ENCODE measurements at regions not wholly inside any gene's neighbourhood (a gene's known extent, or its start where the extent isn't known, plus 50 kb on each side); places are given as distances from the start of the nearest gene placed in this dataset.

DNA sequence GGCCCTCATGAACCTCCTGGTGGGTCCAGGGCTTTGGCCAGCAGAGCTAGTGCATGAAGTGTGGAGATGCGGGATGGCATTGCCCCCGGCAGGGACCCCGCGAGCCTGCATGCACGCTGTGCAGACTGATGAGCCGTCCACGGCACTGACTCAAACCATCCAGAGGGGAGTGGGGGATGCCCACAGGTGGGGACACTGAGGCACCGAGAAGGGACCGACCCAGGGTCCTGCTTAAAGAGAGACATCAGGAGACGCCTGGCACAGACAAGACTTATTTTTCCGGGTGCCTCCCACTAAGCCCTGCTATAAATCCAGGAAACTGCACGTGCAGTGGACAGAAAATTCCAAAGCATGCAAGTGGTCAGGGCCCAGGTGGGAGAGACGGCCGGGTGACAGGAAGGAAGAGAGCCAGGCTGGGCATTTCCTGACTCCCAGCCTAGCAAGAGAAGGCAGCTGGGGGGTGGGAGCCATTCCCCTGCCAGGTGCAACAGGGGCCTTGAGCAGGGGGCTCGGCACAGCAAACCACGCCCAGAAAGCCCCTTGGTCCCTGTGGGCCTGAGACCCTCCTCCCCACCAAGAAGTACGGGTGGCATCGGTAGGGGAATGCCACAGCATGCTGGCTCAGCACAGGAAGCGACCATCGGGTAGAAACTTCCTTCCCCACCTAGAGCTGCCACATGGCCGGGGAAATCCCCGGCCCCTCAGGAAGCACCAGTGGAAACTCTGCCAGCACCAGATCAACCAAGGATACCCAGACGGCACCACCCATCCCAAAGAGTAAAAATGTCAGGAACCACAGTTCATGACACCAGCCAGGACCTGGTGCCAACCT is 91.5 kb downstream of the FOXL3 start:
- Histone ChIP-seq H3K4me2 (ENCODE audit: insufficient read depth, low read length) (no peak overlapping the region), H3K27ac (ENCODE audit: low read length) (no peak overlapping the region), H3K36me3 (ENCODE audit: insufficient read depth, low read length) (no peaks in the 10 kb centered on the region), H3K79me2 (ENCODE audit: insufficient read depth, low read length) (no peaks in the 10 kb centered on the region), H4K20me1 (ENCODE audit: insufficient read depth, low read length) (no peaks in the 10 kb centered on the region), H3K4me1 (ENCODE audit: insufficient read depth, low read length) (no peaks in the 10 kb centered on the region), H2AFZ (ENCODE audit: low read depth, low read length) (no peak overlapping the region), H3K9me3 (ENCODE audit: insufficient read depth, low read length, severe bottlenecking) (peaks cover 11% of the 10 kb centered on the region), H3K27me3 (ENCODE audit: insufficient read depth, low read length, poor library complexity) (no peaks in the 10 kb centered on the region), H3K9ac (ENCODE audit: low read depth, low read length) (no peak overlapping the region), H3K4me3 (ENCODE audit: low read depth in 1 of 2, low read length in 2 of 2) (no peak overlapping the region)
- TF ChIP-seq, protein P1, sequence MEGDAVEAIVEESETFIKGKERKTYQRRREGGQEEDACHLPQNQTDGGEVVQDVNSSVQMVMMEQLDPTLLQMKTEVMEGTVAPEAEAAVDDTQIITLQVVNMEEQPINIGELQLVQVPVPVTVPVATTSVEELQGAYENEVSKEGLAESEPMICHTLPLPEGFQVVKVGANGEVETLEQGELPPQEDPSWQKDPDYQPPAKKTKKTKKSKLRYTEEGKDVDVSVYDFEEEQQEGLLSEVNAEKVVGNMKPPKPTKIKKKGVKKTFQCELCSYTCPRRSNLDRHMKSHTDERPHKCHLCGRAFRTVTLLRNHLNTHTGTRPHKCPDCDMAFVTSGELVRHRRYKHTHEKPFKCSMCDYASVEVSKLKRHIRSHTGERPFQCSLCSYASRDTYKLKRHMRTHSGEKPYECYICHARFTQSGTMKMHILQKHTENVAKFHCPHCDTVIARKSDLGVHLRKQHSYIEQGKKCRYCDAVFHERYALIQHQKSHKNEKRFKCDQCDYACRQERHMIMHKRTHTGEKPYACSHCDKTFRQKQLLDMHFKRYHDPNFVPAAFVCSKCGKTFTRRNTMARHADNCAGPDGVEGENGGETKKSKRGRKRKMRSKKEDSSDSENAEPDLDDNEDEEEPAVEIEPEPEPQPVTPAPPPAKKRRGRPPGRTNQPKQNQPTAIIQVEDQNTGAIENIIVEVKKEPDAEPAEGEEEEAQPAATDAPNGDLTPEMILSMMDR (IDR thresholded peaks at IDR 0.05; ENCODE audit: borderline replicate concordance, extremely low read depth, low read length, poor library complexity, severe bottlenecking) = no peak
- TF ChIP-seq EZH2 (IDR thresholded peaks at IDR 0.05; ENCODE audit: borderline replicate concordance, low read depth, low read length, severe bottlenecking) = no peak
- ATAC-seq (ENCODE audit: insufficient read depth, low read depth) (no peak), DNase-seq (no peak)

DNA sequence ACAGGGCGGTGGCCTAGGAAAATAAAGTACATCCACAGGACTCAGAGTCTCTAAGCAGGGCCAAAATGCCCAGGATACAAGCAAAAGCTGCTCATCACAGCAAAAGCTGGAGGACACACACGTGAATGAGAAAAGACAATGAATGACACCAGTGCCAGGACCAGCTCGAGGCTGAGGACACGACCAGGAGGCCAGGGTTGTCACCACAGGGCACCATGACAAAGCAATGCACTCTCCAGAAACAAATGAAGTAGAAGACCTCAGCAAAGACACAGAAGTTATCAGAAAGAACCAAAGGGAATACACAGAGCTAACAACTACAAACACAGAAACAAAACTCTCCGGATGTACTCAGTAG is 92.1 kb downstream of the FOXL3 start:
- no peak overlapping the region for H2AFZ ChIP-seq (ENCODE audit: low read depth, low read length)
- H3K4me2 ChIP-seq (ENCODE audit: insufficient read depth, low read length) = no peak overlapping the region
- no peak overlapping the region for H3K27ac ChIP-seq (ENCODE audit: low read length)
- peaks cover 11% of the 10 kb centered on the region for H3K9me3 ChIP-seq (ENCODE audit: insufficient read depth, low read length, severe bottlenecking)
- no peaks in the 10 kb centered on the region for H3K79me2 ChIP-seq (ENCODE audit: insufficient read depth, low read length)
- H3K4me3 ChIP-seq (ENCODE audit: low read depth in 1 of 2, low read length in 2 of 2) = no peak overlapping the region
- DNase-seq (no peak), ATAC-seq (ENCODE audit: insufficient read depth, low read depth) (no peak)
- H3K27me3 ChIP-seq (ENCODE audit: insufficient read depth, low read length, poor library complexity) = no peaks in the 10 kb centered on the region
- TF ChIP-seq EZH2 (IDR thresholded peaks at IDR 0.05; ENCODE audit: borderline replicate concordance, low read depth, low read length, severe bottlenecking) = no peak
- TF ChIP-seq, protein P1 (IDR thresholded peaks at IDR 0.05; ENCODE audit: borderline replicate concordance, extremely low read depth, low read length, poor library complexity, severe bottlenecking) = no peak
- H3K9ac ChIP-seq (ENCODE audit: low read depth, low read length) = no peak overlapping the region
- H3K4me1 ChIP-seq (ENCODE audit: insufficient read depth, low read length) = no peaks in the 10 kb centered on the region
- no peaks in the 10 kb centered on the region for H3K36me3 ChIP-seq (ENCODE audit: insufficient read depth, low read length)
- no peaks in the 10 kb centered on the region for H4K20me1 ChIP-seq (ENCODE audit: insufficient read depth, low read length)

DNA sequence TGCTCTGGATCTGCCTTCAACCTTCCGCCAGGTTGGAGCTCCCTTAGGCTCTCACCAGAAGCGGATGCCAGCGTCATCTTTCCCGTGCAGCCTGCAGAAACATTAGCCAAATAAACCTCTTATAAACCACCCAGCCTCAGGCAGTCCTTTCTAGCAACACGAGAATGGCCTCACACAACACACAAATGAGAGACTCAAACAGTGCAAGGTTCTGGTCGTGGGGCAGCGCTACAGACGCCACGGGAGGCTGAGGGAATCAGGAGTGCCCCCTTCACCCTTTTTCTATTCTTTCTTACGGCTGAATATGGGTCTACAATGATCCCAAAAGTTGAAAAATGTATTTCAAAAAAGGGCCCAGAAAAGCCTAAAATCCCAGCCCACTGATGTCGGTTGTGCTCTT is 96.4 kb downstream of the FOXL3 start:
- Histone ChIP-seq H3K27me3 (ENCODE audit: insufficient read depth, low read length, poor library complexity) (no peaks in the 10 kb centered on the region), H3K4me3 (ENCODE audit: low read depth in 1 of 2, low read length in 2 of 2) (no peak overlapping the region), H2AFZ (ENCODE audit: low read depth, low read length) (no peak overlapping the region), H3K4me1 (ENCODE audit: insufficient read depth, low read length) (no peaks in the 10 kb centered on the region), H3K79me2 (ENCODE audit: insufficient read depth, low read length) (no peaks in the 10 kb centered on the region), H3K36me3 (ENCODE audit: insufficient read depth, low read length) (no peaks in the 10 kb centered on the region), H3K9ac (ENCODE audit: low read depth, low read length) (no peak overlapping the region), H3K4me2 (ENCODE audit: insufficient read depth, low read length) (no peak overlapping the region), H3K9me3 (ENCODE audit: insufficient read depth, low read length, severe bottlenecking) (peaks cover 11% of the 10 kb centered on the region), H4K20me1 (ENCODE audit: insufficient read depth, low read length) (no peaks in the 10 kb centered on the region), H3K27ac (ENCODE audit: low read length) (no peak overlapping the region)
- DNase-seq (no peak), ATAC-seq (ENCODE audit: insufficient read depth, low read depth) (no peak)
- TF ChIP-seq EZH2 (IDR thresholded peaks at IDR 0.05; ENCODE audit: borderline replicate concordance, low read depth, low read length, severe bottlenecking) = no peak
- TF ChIP-seq, protein P1 (IDR thresholded peaks at IDR 0.05; ENCODE audit: borderline replicate concordance, extremely low read depth, low read length, poor library complexity, severe bottlenecking) = no peak
